ENCODE measurements at regions not wholly inside any gene's neighbourhood (a gene's known extent, or its start where the extent isn't known, plus 50 kb on each side); places are given as distances from the start of the nearest gene placed in this dataset.
A peak's percentile ranks its signal among the peaks of the same experiment; 100 is the strongest.

DNA sequence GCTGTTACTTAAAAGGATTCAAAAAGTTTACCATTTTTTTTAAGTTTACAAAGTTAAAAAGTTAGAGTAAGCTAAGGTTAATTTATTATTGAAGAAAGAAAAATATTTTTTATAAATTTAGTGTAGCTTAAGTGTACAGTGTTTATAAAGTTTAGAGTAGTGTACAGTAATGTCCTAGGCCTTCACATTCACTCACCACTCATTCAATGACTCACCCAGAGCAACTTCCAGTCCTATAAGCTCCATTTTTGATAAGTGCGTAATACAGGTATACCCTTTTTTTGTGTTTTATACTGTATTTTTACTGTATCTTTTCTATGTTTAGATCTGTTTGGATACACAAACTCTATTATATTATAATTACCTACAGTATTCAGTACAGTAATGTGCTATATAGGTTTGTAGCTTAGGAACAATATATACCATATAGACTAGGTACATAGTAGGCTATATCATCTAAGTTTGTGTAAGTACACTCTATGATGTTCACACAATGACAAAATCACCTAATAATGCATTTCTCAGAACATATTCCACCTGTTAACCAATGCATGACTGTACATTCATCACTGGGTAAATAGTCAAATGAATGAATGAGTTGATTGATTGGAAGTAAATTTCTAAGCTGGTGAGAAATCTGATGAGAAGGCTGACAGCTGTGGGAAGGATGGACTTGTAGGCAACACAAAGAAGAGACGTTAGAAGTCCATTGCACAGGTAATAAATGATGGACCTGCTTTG lies 95.2 kb upstream of the CDIN1 start:
- no peaks in the 10 kb centered on the region for H3K9me3 ChIP-seq (ENCODE audit: control insufficient read depth, insufficient read depth, low read depth, low read length)

DNA sequence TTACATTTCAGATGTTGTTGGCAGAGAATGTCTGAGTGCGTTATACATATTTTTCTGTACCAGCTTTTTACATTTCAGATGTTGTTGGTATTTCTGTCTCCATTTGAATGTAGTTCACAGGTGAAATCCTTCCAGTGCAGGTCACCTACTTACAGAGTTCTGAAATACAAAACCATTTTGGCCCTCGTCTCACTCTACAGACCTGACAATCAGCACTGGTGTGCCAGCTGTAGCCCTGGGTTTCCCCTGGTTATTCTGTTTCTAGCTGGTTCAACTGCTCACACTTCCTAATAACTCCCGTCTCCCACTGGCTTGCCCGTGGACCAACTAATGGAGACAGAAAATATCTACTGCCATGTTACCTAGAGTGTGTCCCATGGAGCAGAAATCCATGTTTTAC lies 87.5 kb upstream of the CDIN1 start:
- Histone ChIP-seq H3K4me2 (ENCODE audit: extremely low read depth, insufficient read depth, low read length) (no peak overlapping the region), H3K4me1 (ENCODE audit: control insufficient read depth, extremely low read depth, insufficient read depth, low read length) (no peaks in the 10 kb centered on the region), H3K4me3 (replicated peaks in 1 of 4; ENCODE audit: control extremely low read depth in 1 of 4, insufficient read depth in 1 of 4, low read depth in 3 of 4, low read length in 4 of 4) (no peak overlapping the region), H3K79me2 (ENCODE audit: control insufficient read depth, insufficient read depth, low read length) (no peaks in the 10 kb centered on the region), H3K27ac (ENCODE audit: insufficient read depth, low read length) (no peak overlapping the region), H3K27me3 (ENCODE audit: control insufficient read depth, insufficient read depth, low read length) (no peaks in the 10 kb centered on the region), H4K20me1 (ENCODE audit: control insufficient read depth, extremely low read depth, insufficient read depth, low read length) (no peaks in the 10 kb centered on the region), H3K9ac (ENCODE audit: insufficient read depth, low read length) (no peak overlapping the region), H3K36me3 (ENCODE audit: control insufficient read depth, insufficient read depth, low read length) (no peaks in the 10 kb centered on the region), H3K9me3 (ENCODE audit: control insufficient read depth, insufficient read depth, low read depth, low read length) (no peaks in the 10 kb centered on the region), H2AFZ (ENCODE audit: low read length) (no peak overlapping the region)
- no peak for DNase-seq (ENCODE audit: low read depth in 2 of 2)
- TF ChIP-seq EZH2 (IDR thresholded peaks at IDR 0.05; ENCODE audit: low read length, missing control alignments), result no peak
- TF ChIP-seq, protein P1, sequence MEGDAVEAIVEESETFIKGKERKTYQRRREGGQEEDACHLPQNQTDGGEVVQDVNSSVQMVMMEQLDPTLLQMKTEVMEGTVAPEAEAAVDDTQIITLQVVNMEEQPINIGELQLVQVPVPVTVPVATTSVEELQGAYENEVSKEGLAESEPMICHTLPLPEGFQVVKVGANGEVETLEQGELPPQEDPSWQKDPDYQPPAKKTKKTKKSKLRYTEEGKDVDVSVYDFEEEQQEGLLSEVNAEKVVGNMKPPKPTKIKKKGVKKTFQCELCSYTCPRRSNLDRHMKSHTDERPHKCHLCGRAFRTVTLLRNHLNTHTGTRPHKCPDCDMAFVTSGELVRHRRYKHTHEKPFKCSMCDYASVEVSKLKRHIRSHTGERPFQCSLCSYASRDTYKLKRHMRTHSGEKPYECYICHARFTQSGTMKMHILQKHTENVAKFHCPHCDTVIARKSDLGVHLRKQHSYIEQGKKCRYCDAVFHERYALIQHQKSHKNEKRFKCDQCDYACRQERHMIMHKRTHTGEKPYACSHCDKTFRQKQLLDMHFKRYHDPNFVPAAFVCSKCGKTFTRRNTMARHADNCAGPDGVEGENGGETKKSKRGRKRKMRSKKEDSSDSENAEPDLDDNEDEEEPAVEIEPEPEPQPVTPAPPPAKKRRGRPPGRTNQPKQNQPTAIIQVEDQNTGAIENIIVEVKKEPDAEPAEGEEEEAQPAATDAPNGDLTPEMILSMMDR (conservative IDR thresholded peaks at IDR 0.05 in 1 of 2, IDR thresholded peaks at IDR 0.05 in 1 of 2; ENCODE audit: low read depth in 1 of 2, low read length in 2 of 2), result no peak

More for the DNA sequence above, 95.2 kb upstream of the CDIN1 start:
- no peak overlapping the region for H3K27ac ChIP-seq (ENCODE audit: insufficient read depth, low read length)
- H3K4me3 ChIP-seq (replicated peaks in 1 of 4; ENCODE audit: control extremely low read depth in 1 of 4, insufficient read depth in 1 of 4, low read depth in 3 of 4, low read length in 4 of 4), result no peak overlapping the region
- no peaks in the 10 kb centered on the region for H3K79me2 ChIP-seq (ENCODE audit: control insufficient read depth, insufficient read depth, low read length)
- no peaks in the 10 kb centered on the region for H3K36me3 ChIP-seq (ENCODE audit: control insufficient read depth, insufficient read depth, low read length)
- no peak overlapping the region for H3K9ac ChIP-seq (ENCODE audit: insufficient read depth, low read length)
- H4K20me1 ChIP-seq (ENCODE audit: control insufficient read depth, extremely low read depth, insufficient read depth, low read length), result no peaks in the 10 kb centered on the region
- H3K27me3 ChIP-seq (ENCODE audit: control insufficient read depth, insufficient read depth, low read length), result no peaks in the 10 kb centered on the region
- no peak for TF ChIP-seq EZH2 (IDR thresholded peaks at IDR 0.05; ENCODE audit: low read length, missing control alignments)
- TF ChIP-seq, protein P1 (conservative IDR thresholded peaks at IDR 0.05 in 1 of 2, IDR thresholded peaks at IDR 0.05 in 1 of 2; ENCODE audit: low read depth in 1 of 2, low read length in 2 of 2), result no peak
- peak; percentile 43 to 67 for DNase-seq (ENCODE audit: low read depth in 2 of 2)
- H3K4me1 ChIP-seq (ENCODE audit: control insufficient read depth, extremely low read depth, insufficient read depth, low read length), result no peaks in the 10 kb centered on the region
- no peak overlapping the region for H3K4me2 ChIP-seq (ENCODE audit: extremely low read depth, insufficient read depth, low read length)
- H2AFZ ChIP-seq (ENCODE audit: low read length), result no peak overlapping the region

DNA sequence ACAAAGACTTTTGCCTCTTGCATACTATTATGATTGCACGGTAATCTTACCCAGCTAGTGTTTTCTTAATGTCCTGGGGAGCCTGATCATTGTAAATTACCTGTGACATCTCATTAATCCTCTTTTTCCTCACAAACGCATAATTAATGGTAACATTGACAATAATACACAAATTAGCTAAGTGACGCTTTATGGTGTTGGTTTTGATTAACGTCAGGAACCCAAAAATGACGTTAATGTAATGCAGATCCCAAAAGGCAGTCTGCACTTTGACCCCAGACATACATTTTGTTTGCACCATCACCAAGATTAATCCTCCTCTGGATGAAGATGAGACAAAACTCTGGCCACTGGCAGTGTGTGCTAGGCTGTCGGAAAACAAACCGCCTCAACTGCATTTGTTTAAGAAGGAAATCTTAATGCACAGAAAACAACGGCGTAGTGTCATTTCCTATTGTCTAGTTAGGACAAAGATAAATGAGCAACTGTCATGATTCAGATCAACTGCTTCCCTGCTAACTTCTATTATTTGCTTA lies 83.9 kb upstream of the CDIN1 start:
- H3K79me2 ChIP-seq (ENCODE audit: control insufficient read depth, insufficient read depth, low read length), result no peaks in the 10 kb centered on the region
- DNase-seq (ENCODE audit: low read depth in 2 of 2), result peak in 1 of 2 donors; percentile 25
- no peak overlapping the region for H2AFZ ChIP-seq (ENCODE audit: low read length)
- H3K4me3 ChIP-seq (replicated peaks in 1 of 4; ENCODE audit: control extremely low read depth in 1 of 4, insufficient read depth in 1 of 4, low read depth in 3 of 4, low read length in 4 of 4), result no peak overlapping the region
- H3K9ac ChIP-seq (ENCODE audit: insufficient read depth, low read length), result no peak overlapping the region
- no peak for TF ChIP-seq EZH2 (IDR thresholded peaks at IDR 0.05; ENCODE audit: low read length, missing control alignments)
- TF ChIP-seq, protein P1 (conservative IDR thresholded peaks at IDR 0.05 in 1 of 2, IDR thresholded peaks at IDR 0.05 in 1 of 2; ENCODE audit: low read depth in 1 of 2, low read length in 2 of 2), result no peak
- no peaks in the 10 kb centered on the region for H3K36me3 ChIP-seq (ENCODE audit: control insufficient read depth, insufficient read depth, low read length)
- H3K4me2 ChIP-seq (ENCODE audit: extremely low read depth, insufficient read depth, low read length), result no peak overlapping the region
- no peaks in the 10 kb centered on the region for H4K20me1 ChIP-seq (ENCODE audit: control insufficient read depth, extremely low read depth, insufficient read depth, low read length)
- peaks cover 3% of the 10 kb centered on the region for H3K4me1 ChIP-seq (ENCODE audit: control insufficient read depth, extremely low read depth, insufficient read depth, low read length)
- H3K27me3 ChIP-seq (ENCODE audit: control insufficient read depth, insufficient read depth, low read length), result no peaks in the 10 kb centered on the region
- no peak overlapping the region for H3K27ac ChIP-seq (ENCODE audit: insufficient read depth, low read length)
- H3K9me3 ChIP-seq (ENCODE audit: control insufficient read depth, insufficient read depth, low read depth, low read length), result no peaks in the 10 kb centered on the region
